ENCODE measurements at regions not wholly inside any gene's neighbourhood (a gene's known extent, or its start where the extent isn't known, plus 50 kb on each side); places are given as distances from the start of the nearest gene placed in this dataset.

DNA sequence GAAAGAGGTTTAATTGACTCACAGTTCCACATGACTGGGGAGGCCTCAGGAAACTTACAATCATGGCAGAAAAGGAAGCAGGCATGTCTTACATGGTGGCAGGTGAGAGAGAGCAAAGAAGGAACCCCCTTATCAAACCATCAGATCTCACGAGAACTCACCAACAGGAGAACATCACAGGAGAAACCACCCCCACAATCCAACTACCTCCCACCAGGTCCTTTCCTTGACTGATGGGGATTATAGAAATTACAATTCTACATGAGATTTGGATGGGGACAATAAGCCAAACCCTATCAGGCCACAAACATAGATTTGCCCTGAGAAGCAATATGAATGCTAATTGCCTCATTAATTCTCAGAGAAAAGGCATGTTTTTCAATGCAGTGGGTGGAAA is 138.2 kb upstream of the RAPGEF2 start:
- TF ChIP-seq SNAI2 (CRISPR knock-in tag; IDR thresholded peaks at IDR 0.05): no peak
- TF ChIP-seq ZNF8 (CRISPR knock-in tag; IDR thresholded peaks at IDR 0.05): no peak
- TF ChIP-seq CSDC2 (CRISPR knock-in tag; IDR thresholded peaks at IDR 0.05): no peak
- TF ChIP-seq TCF4 (CRISPR knock-in tag; IDR thresholded peaks at IDR 0.05; ENCODE audit: borderline replicate concordance): no peak
- TF ChIP-seq ZC3H10 (CRISPR knock-in tag; IDR thresholded peaks at IDR 0.05): no peak
- TF ChIP-seq ARNTL (CRISPR knock-in tag; IDR thresholded peaks at IDR 0.05; ENCODE audit: borderline replicate concordance, low read depth): no peak
- TF ChIP-seq ZNF70 (CRISPR knock-in tag; IDR thresholded peaks at IDR 0.05): no peak
- TF ChIP-seq ZFP3 (CRISPR knock-in tag; IDR thresholded peaks at IDR 0.05): no peak
- TF ChIP-seq, protein P1, sequence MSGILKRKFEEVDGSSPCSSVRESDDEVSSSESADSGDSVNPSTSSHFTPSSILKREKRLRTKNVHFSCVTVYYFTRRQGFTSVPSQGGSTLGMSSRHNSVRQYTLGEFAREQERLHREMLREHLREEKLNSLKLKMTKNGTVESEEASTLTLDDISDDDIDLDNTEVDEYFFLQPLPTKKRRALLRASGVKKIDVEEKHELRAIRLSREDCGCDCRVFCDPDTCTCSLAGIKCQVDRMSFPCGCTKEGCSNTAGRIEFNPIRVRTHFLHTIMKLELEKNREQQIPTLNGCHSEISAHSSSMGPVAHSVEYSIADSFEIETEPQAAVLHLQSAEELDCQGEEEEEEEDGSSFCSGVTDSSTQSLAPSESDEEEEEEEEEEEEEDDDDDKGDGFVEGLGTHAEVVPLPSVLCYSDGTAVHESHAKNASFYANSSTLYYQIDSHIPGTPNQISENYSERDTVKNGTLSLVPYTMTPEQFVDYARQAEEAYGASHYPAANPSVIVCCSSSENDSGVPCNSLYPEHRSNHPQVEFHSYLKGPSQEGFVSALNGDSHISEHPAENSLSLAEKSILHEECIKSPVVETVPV (CRISPR knock-in tag; IDR thresholded peaks at IDR 0.05): no peak
- TF ChIP-seq TOX (CRISPR knock-in tag; IDR thresholded peaks at IDR 0.05; ENCODE audit: borderline replicate concordance): no peak
- no peak for TF ChIP-seq OSR1 (CRISPR knock-in tag; IDR thresholded peaks at IDR 0.05)
- TF ChIP-seq, protein P2, sequence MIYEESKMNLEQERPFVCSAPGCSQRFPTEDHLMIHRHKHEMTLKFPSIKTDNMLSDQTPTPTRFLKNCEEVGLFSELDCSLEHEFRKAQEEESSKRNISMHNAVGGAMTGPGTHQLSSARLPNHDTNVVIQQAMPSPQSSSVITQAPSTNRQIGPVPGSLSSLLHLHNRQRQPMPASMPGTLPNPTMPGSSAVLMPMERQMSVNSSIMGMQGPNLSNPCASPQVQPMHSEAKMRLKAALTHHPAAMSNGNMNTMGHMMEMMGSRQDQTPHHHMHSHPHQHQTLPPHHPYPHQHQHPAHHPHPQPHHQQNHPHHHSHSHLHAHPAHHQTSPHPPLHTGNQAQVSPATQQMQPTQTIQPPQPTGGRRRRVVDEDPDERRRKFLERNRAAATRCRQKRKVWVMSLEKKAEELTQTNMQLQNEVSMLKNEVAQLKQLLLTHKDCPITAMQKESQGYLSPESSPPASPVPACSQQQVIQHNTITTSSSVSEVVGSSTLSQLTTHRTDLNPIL (CRISPR knock-in tag; IDR thresholded peaks at IDR 0.05; ENCODE audit: low read depth): no peak
- no peak for TF ChIP-seq ZFP30 (CRISPR knock-in tag; IDR thresholded peaks at IDR 0.05)
- TF ChIP-seq, protein P3, sequence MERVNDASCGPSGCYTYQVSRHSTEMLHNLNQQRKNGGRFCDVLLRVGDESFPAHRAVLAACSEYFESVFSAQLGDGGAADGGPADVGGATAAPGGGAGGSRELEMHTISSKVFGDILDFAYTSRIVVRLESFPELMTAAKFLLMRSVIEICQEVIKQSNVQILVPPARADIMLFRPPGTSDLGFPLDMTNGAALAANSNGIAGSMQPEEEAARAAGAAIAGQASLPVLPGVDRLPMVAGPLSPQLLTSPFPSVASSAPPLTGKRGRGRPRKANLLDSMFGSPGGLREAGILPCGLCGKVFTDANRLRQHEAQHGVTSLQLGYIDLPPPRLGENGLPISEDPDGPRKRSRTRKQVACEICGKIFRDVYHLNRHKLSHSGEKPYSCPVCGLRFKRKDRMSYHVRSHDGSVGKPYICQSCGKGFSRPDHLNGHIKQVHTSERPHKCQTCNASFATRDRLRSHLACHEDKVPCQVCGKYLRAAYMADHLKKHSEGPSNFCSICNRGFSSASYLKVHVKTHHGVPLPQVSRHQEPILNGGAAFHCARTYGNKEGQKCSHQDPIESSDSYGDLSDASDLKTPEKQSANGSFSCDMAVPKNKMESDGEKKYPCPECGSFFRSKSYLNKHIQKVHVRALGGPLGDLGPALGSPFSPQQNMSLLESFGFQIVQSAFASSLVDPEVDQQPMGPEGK (CRISPR knock-in tag; IDR thresholded peaks at IDR 0.05; ENCODE audit: borderline replicate concordance): no peak
- no peak for TF ChIP-seq ESRRG (CRISPR knock-in tag; IDR thresholded peaks at IDR 0.05)
- TF ChIP-seq RARB (CRISPR knock-in tag; IDR thresholded peaks at IDR 0.05): no peak
- ATAC-seq: no peak

DNA sequence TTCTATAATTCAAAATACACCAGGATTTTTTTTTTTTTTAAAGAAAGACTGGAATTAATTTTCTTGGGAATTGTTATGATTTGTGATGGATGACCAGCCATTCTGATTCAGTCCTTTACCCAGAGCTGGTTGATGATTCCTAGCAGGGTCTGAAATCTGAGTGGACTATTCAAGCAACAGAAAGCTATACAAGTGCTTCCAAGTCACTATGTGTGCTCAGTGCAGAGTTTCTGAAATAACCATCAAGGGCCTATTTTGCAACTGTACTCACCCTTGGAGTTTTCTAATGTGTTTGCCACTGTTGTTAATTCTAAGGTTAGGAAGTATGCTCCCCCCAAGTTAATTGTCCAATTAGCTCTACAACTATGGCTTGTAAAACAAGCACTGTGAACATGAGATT is 137.7 kb upstream of the RAPGEF2 start:
- TF ChIP-seq ESRRG (CRISPR knock-in tag; IDR thresholded peaks at IDR 0.05): no peak
- TF ChIP-seq, protein P3 (CRISPR knock-in tag; IDR thresholded peaks at IDR 0.05; ENCODE audit: borderline replicate concordance): no peak
- ATAC-seq: no peak

DNA sequence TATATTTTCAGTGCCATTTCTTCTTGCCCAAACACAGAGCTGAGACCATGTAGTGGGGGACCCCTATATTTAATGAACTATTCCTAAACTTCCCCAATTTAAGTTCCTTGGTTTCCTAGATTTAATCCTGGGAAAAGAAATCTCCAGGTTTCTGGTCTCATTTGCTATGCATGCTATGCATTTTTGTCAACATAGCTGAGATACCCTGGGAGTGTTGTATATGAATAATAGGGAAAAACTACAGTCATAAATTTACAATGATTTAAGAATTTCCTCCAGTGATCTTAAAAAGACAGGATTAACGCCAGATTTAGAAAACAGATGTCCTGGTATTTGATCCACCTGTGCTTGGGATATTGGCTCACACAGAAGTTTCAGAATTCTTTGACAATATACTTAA is 136.8 kb upstream of the RAPGEF2 start:
- ATAC-seq: no peak; the same call in 2 of the 3 replicates
- TF ChIP-seq ZNF565 (CRISPR knock-in tag; conservative IDR thresholded peaks at IDR 0.05; ENCODE audit: low read depth) (no peak), RARB (CRISPR knock-in tag; IDR thresholded peaks at IDR 0.05) (no peak), TOX (CRISPR knock-in tag; IDR thresholded peaks at IDR 0.05; ENCODE audit: borderline replicate concordance) (no peak), ZNF70 (CRISPR knock-in tag; IDR thresholded peaks at IDR 0.05) (no peak)

DNA sequence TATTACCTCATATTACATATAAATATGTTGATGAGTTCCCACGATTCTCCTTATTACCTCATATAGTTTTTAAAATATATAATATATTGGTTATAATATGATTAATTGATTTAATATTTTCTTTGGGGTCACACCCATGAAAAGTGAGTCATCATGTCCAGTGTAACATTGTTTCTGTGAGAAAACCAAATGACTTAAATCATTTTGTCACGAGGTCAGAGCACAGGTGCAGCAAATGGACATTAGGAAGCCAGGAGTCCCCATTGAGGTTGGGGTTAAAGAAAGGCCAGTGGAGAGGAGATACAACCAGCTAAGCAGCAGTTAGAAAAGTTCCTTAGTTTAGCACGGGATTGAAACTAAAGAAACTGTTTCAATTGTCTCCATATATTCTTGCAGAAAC is 133.9 kb upstream of the RAPGEF2 start:
- no peak for ATAC-seq
- TF ChIP-seq, protein P4, sequence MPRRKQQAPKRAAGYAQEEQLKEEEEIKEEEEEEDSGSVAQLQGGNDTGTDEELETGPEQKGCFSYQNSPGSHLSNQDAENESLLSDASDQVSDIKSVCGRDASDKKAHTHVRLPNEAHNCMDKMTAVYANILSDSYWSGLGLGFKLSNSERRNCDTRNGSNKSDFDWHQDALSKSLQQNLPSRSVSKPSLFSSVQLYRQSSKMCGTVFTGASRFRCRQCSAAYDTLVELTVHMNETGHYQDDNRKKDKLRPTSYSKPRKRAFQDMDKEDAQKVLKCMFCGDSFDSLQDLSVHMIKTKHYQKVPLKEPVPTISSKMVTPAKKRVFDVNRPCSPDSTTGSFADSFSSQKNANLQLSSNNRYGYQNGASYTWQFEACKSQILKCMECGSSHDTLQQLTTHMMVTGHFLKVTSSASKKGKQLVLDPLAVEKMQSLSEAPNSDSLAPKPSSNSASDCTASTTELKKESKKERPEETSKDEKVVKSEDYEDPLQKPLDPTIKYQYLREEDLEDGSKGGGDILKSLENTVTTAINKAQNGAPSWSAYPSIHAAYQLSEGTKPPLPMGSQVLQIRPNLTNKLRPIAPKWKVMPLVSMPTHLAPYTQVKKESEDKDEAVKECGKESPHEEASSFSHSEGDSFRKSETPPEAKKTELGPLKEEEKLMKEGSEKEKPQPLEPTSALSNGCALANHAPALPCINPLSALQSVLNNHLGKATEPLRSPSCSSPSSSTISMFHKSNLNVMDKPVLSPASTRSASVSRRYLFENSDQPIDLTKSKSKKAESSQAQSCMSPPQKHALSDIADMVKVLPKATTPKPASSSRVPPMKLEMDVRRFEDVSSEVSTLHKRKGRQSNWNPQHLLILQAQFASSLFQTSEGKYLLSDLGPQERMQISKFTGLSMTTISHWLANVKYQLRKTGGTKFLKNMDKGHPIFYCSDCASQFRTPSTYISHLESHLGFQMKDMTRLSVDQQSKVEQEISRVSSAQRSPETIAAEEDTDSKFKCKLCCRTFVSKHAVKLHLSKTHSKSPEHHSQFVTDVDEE (CRISPR knock-in tag; IDR thresholded peaks at IDR 0.05): no peak
- TF ChIP-seq TCF4 (CRISPR knock-in tag; IDR thresholded peaks at IDR 0.05; ENCODE audit: borderline replicate concordance): no peak
- TF ChIP-seq, protein P3 (CRISPR knock-in tag; IDR thresholded peaks at IDR 0.05; ENCODE audit: borderline replicate concordance): no peak
- TF ChIP-seq ZNF70 (CRISPR knock-in tag; IDR thresholded peaks at IDR 0.05): no peak

Measured in SK-N-SH treated with all-trans-retinoic acid at 6 μM for 48 hours (cell line).